ENCODE measurements at regions not wholly inside any gene's neighbourhood (a gene's known extent, or its start where the extent isn't known, plus 50 kb on each side); places are given as distances from the start of the nearest gene placed in this dataset.

DNA sequence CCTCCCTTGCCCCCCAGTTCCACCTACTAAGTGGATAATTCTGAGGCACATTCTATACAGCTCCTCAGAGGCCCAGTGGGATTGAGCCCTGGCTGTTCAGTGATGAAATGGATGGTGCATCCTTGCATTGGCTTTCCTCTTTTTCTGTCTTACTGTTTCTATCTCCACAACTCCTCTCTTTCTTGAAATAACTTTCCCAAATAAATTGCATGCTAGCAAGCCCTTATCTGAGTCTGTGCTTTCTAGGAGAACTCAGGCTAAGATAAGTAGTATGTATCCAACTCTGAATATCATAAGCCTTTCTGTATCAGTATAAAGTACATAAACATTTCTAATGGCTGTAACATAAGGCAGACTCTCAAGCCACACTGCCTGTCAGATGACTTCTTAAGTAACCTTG lies 603.8 kb upstream of the USP24 start:
- Histone ChIP-seq H3K27me3 (ENCODE audit: control insufficient read depth in 3 of 3, insufficient read depth in 3 of 3, low read depth in 1 of 3, low read length in 3 of 3) (no peaks in the 10 kb centered on the region), H3K4me2 (ENCODE audit: insufficient read depth, low read length, poor library complexity, severe bottlenecking) (no peak overlapping the region), H3K9me3 (replicated peaks in 1 of 2; ENCODE audit: control insufficient read depth in 2 of 2, insufficient read depth in 1 of 2, low read depth in 1 of 2, low read length in 2 of 2) (no peaks in the 10 kb centered on the region), H4K8ac (ENCODE audit: low read depth, low read length) (no peak overlapping the region), H3K79me1 (ENCODE audit: low read depth, low read length) (no peaks in the 10 kb centered on the region), H3K4me1 (ENCODE audit: control insufficient read depth in 2 of 2, insufficient read depth in 1 of 2, low read depth in 1 of 2, low read length in 2 of 2) (peaks cover 0 to 1% of the 10 kb centered on the region in 2 donors), H2AK5ac (ENCODE audit: low read depth, low read length) (no peak overlapping the region), H2BK120ac (ENCODE audit: low read depth, low read length) (no peak overlapping the region), H2BK12ac (ENCODE audit: low read length) (no peak overlapping the region), H2AFZ (ENCODE audit: low read length) (no peak overlapping the region), H3K27ac (replicated peaks; ENCODE audit: low read length) (no peak overlapping the region), H3K36me3 (replicated peaks in 1 of 2; ENCODE audit: control insufficient read depth in 2 of 2, insufficient read depth in 2 of 2, low read length in 2 of 2) (no peaks in the 10 kb centered on the region), H3K9ac (ENCODE audit: low read depth, low read length, poor library complexity) (no peak overlapping the region), H4K91ac (ENCODE audit: low read depth, low read length, poor library complexity) (no peak overlapping the region), H3K18ac (ENCODE audit: low read length) (no peak overlapping the region), H3K14ac (ENCODE audit: low read length) (no peak overlapping the region), H3K23ac (ENCODE audit: low read depth, low read length, poor library complexity) (no peak overlapping the region), H3K4ac (ENCODE audit: low read length) (no peak overlapping the region), H2BK5ac (ENCODE audit: low read length) (no peak overlapping the region), H2BK15ac (ENCODE audit: low read length) (no peak overlapping the region), H3K4me3 (ENCODE audit: low read length in 2 of 2) (no peak overlapping the region)
- no peak for DNase-seq (ENCODE audit: low spot score)

GRCh38 chr1:55816456-55817426 lies 601.6 kb upstream of the USP24 start:
- Histone ChIP-seq H3K9me3 (replicated peaks in 1 of 2; ENCODE audit: control insufficient read depth in 2 of 2, insufficient read depth in 1 of 2, low read depth in 1 of 2, low read length in 2 of 2) (no peaks in the 10 kb centered on the region), H3K9ac (ENCODE audit: low read depth, low read length, poor library complexity) (no peak overlapping the region), H3K14ac (ENCODE audit: low read length) (no peak overlapping the region), H2AK5ac (ENCODE audit: low read depth, low read length) (no peak overlapping the region), H2BK5ac (ENCODE audit: low read length) (no peak overlapping the region), H2BK12ac (ENCODE audit: low read length) (no peak overlapping the region), H3K23ac (ENCODE audit: low read depth, low read length, poor library complexity) (no peak overlapping the region), H3K4me1 (ENCODE audit: control insufficient read depth in 2 of 2, insufficient read depth in 1 of 2, low read depth in 1 of 2, low read length in 2 of 2) (peaks cover 0 to 1% of the 10 kb centered on the region in 2 donors), H3K79me1 (ENCODE audit: low read depth, low read length) (no peaks in the 10 kb centered on the region), H3K27me3 (ENCODE audit: control insufficient read depth in 3 of 3, insufficient read depth in 3 of 3, low read depth in 1 of 3, low read length in 3 of 3) (no peaks in the 10 kb centered on the region), H3K4me2 (ENCODE audit: insufficient read depth, low read length, poor library complexity, severe bottlenecking) (no peak overlapping the region), H2AFZ (ENCODE audit: low read length) (no peak overlapping the region), H3K27ac (replicated peaks; ENCODE audit: low read length) (no peak overlapping the region), H3K18ac (ENCODE audit: low read length) (no peak overlapping the region), H4K91ac (ENCODE audit: low read depth, low read length, poor library complexity) (no peak overlapping the region), H2BK15ac (ENCODE audit: low read length) (no peak overlapping the region), H3K4me3 (ENCODE audit: low read length in 2 of 2) (no peak overlapping the region), H3K4ac (ENCODE audit: low read length) (no peak overlapping the region), H2BK120ac (ENCODE audit: low read depth, low read length) (no peak overlapping the region), H4K8ac (ENCODE audit: low read depth, low read length) (no peak overlapping the region), H3K36me3 (replicated peaks in 1 of 2; ENCODE audit: control insufficient read depth in 2 of 2, insufficient read depth in 2 of 2, low read length in 2 of 2) (no peaks in the 10 kb centered on the region)
- DNase-seq (ENCODE audit: low spot score) = no peak
- whole genome bisulfite sequencing, 2 donors (ENCODE audit: extremely low coverage in 2 of 2, insufficient read length in 2 of 2, insufficient replicate concordance in 1 of 2) = no CpG with 5 or more reads among the region's 3 CpGs

- H3K4me3 ChIP-seq (ENCODE audit: low read length in 2 of 2) = no peak overlapping the region
- H4K91ac ChIP-seq (ENCODE audit: low read depth, low read length, poor library complexity) = no peak overlapping the region
- no peak overlapping the region for H4K8ac ChIP-seq (ENCODE audit: low read depth, low read length)
- no peak overlapping the region for H2BK15ac ChIP-seq (ENCODE audit: low read length)
- H3K4ac ChIP-seq (ENCODE audit: low read length) = no peak overlapping the region
- no peak overlapping the region for H3K23ac ChIP-seq (ENCODE audit: low read depth, low read length, poor library complexity)
- H3K36me3 ChIP-seq (replicated peaks in 1 of 2; ENCODE audit: control insufficient read depth in 2 of 2, insufficient read depth in 2 of 2, low read length in 2 of 2) = no peaks in the 10 kb centered on the region
- H3K9me3 ChIP-seq (replicated peaks in 1 of 2; ENCODE audit: control insufficient read depth in 2 of 2, insufficient read depth in 1 of 2, low read depth in 1 of 2, low read length in 2 of 2) = no peaks in the 10 kb centered on the region
- no peak overlapping the region for H3K18ac ChIP-seq (ENCODE audit: low read length)
- H2BK12ac ChIP-seq (ENCODE audit: low read length) = no peak overlapping the region
- DNase-seq (ENCODE audit: low spot score) = no peak
- H3K14ac ChIP-seq (ENCODE audit: low read length) = no peak overlapping the region
- H3K79me1 ChIP-seq (ENCODE audit: low read depth, low read length) = no peaks in the 10 kb centered on the region
- H3K27ac ChIP-seq (replicated peaks; ENCODE audit: low read length) = no peak overlapping the region
- no peak overlapping the region for H2BK120ac ChIP-seq (ENCODE audit: low read depth, low read length)
- no peaks in the 10 kb centered on the region for H3K27me3 ChIP-seq (ENCODE audit: control insufficient read depth in 3 of 3, insufficient read depth in 3 of 3, low read depth in 1 of 3, low read length in 3 of 3)
- H2BK5ac ChIP-seq (ENCODE audit: low read length) = no peak overlapping the region
- no peak overlapping the region for H2AK5ac ChIP-seq (ENCODE audit: low read depth, low read length)
- WGBS, 2 donors (ENCODE audit: extremely low coverage in 2 of 2, insufficient read length in 2 of 2, insufficient replicate concordance in 1 of 2) = no CpG with 5 or more reads among the region's 5 CpGs
- H3K4me2 ChIP-seq (ENCODE audit: insufficient read depth, low read length, poor library complexity, severe bottlenecking) = no peak overlapping the region
- no peak overlapping the region for H3K9ac ChIP-seq (ENCODE audit: low read depth, low read length, poor library complexity)
- H2AFZ ChIP-seq (ENCODE audit: low read length) = no peak overlapping the region
- peaks cover 0 to 1% of the 10 kb centered on the region in 2 donors for H3K4me1 ChIP-seq (ENCODE audit: control insufficient read depth in 2 of 2, insufficient read depth in 1 of 2, low read depth in 1 of 2, low read length in 2 of 2)
These were observed 600.7 kb upstream of the USP24 start for GRCh38 chr1:55815745-55816455.

DNA sequence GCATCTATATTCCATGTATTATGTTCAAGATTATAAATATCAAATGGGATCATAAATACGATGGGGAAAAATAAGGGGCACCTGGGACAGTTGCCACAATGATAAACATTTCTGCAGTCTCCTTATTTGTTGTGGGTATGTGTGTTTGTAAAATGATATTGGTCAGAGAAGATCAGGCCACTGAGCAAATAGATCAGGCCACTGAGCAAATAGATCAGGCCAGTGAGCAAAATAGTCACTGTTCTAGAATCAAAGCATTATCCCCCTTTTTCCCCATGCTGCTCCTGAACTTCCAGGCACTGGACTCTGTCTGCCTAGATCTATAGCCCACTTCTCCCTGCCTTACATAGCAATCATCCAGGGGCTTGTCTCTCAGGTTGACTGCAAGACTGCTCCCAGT lies 599.8 kb upstream of the USP24 start:
- Histone ChIP-seq H3K27me3 (ENCODE audit: control insufficient read depth in 3 of 3, insufficient read depth in 3 of 3, low read depth in 1 of 3, low read length in 3 of 3) (no peaks in the 10 kb centered on the region), H2BK12ac (ENCODE audit: low read length) (no peak overlapping the region), H2BK120ac (ENCODE audit: low read depth, low read length) (no peak overlapping the region), H2AK5ac (ENCODE audit: low read depth, low read length) (no peak overlapping the region), H3K36me3 (replicated peaks in 1 of 2; ENCODE audit: control insufficient read depth in 2 of 2, insufficient read depth in 2 of 2, low read length in 2 of 2) (no peaks in the 10 kb centered on the region), H3K79me1 (ENCODE audit: low read depth, low read length) (no peaks in the 10 kb centered on the region), H2AFZ (ENCODE audit: low read length) (no peak overlapping the region), H3K9ac (ENCODE audit: low read depth, low read length, poor library complexity) (no peak overlapping the region), H3K23ac (ENCODE audit: low read depth, low read length, poor library complexity) (no peak overlapping the region), H3K27ac (replicated peaks; ENCODE audit: low read length) (no peak overlapping the region), H3K4me2 (ENCODE audit: insufficient read depth, low read length, poor library complexity, severe bottlenecking) (no peak overlapping the region), H3K4ac (ENCODE audit: low read length) (no peak overlapping the region), H3K9me3 (replicated peaks in 1 of 2; ENCODE audit: control insufficient read depth in 2 of 2, insufficient read depth in 1 of 2, low read depth in 1 of 2, low read length in 2 of 2) (no peaks in the 10 kb centered on the region), H3K18ac (ENCODE audit: low read length) (no peak overlapping the region), H3K14ac (ENCODE audit: low read length) (no peak overlapping the region), H2BK5ac (ENCODE audit: low read length) (no peak overlapping the region), H4K8ac (ENCODE audit: low read depth, low read length) (no peak overlapping the region), H4K91ac (ENCODE audit: low read depth, low read length, poor library complexity) (no peak overlapping the region), H3K4me3 (ENCODE audit: low read length in 2 of 2) (no peak overlapping the region), H2BK15ac (ENCODE audit: low read length) (no peak overlapping the region), H3K4me1 (ENCODE audit: control insufficient read depth in 2 of 2, insufficient read depth in 1 of 2, low read depth in 1 of 2, low read length in 2 of 2) (peaks cover 0 to 1% of the 10 kb centered on the region in 2 donors)
- no peak for DNase-seq (ENCODE audit: low spot score)
- no CpG with 5 or more reads among the region's 1 CpG for WGBS, 2 donors (ENCODE audit: extremely low coverage in 2 of 2, insufficient read length in 2 of 2, insufficient replicate concordance in 1 of 2)

Data from neuronal stem cell (in vitro differentiated cells).